ENCODE measurements at regions not wholly inside any gene's neighbourhood (a gene's known extent, or its start where the extent isn't known, plus 50 kb on each side); places are given as distances from the start of the nearest gene placed in this dataset.

DNA sequence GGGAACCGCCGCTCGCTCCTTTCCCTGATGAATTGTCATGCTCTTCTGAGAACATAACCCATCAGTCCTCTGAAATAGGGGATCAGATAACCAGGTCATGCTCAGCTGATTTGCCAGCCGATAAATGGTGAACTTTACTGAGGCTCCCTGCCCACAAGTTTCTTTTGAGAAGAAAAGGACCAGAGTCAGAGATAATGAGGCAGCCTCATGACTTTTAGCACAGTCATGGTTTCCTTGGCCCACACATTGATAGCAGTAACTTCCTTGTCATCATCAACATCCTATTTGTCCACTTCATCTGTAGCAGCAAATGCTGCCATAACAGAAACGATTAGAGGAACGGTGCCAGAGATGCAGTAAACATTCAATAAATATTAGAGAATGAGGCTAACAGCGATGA, 509.0 kb downstream of the GATA3 start:
- TF ChIP-seq, protein P1, sequence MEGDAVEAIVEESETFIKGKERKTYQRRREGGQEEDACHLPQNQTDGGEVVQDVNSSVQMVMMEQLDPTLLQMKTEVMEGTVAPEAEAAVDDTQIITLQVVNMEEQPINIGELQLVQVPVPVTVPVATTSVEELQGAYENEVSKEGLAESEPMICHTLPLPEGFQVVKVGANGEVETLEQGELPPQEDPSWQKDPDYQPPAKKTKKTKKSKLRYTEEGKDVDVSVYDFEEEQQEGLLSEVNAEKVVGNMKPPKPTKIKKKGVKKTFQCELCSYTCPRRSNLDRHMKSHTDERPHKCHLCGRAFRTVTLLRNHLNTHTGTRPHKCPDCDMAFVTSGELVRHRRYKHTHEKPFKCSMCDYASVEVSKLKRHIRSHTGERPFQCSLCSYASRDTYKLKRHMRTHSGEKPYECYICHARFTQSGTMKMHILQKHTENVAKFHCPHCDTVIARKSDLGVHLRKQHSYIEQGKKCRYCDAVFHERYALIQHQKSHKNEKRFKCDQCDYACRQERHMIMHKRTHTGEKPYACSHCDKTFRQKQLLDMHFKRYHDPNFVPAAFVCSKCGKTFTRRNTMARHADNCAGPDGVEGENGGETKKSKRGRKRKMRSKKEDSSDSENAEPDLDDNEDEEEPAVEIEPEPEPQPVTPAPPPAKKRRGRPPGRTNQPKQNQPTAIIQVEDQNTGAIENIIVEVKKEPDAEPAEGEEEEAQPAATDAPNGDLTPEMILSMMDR (IDR thresholded peaks at IDR 0.05), result no peak
- no peak for TF ChIP-seq EP300 (IDR thresholded peaks at IDR 0.05)
